IMR-90 (cell line): ENCODE measurements at regions not wholly inside any gene's neighbourhood (a gene's known extent, or its start where the extent isn't known, plus 50 kb on each side); places are given as distances from the start of the nearest gene placed in this dataset.

ENCODE experiments used
- ATAC-seq: fragments of 200-7000 bp; cut with Tn5 transposase; 2 replicates; pipeline ENCODE4 v1.9.1; 2020; ENCODE audit warnings: low read depth, mild to moderate bottlenecking, moderate library complexity
- BruUV-seq: library from RNA; stranded (reverse); fragments of 400-500 nt; replicated peaks from 2 replicates; lab custom pipeline; 2021; lab: Mats Ljungman, UMichigan
- CTCF ChIA-PET: fragments of 300-600 bp; formaldehyde crosslinking; extraction: SDS; loops from one replicate; lab custom pipeline; 2021; ENCODE audit warnings: antibody characterized with exemption; lab: Yijun Ruan, JAX
- POLR2A ChIA-PET: fragments of 300-600 bp; sonication (Branson Sonifier 250); formaldehyde crosslinking; loops from one replicate; lab custom pipeline; 2022; ENCODE audit warnings: antibody characterized with exemption; ENCODE audit not compliant: unreplicated experiment; lab: Charles Lee
- DNase-seq: peaks from one replicate; pipeline ENCODE4 v3.0.0; 2013
- H2AFZ ChIP-seq: replicated peaks from 2 replicates; pipeline ENCODE3; 2013; ENCODE audit warnings: low read length, mild to moderate bottlenecking; ENCODE audit not compliant: poor library complexity
- H2AK5ac ChIP-seq: 2 replicates; pipeline ENCODE4 v1.6.1; 2013; ENCODE audit warnings: low read depth, low read length, inconsistent platforms
- H2AK9ac ChIP-seq: replicated peaks from 2 replicates; pipeline ENCODE3; 2013; ENCODE audit warnings: mild to moderate bottlenecking, low read depth, low read length, moderate library complexity; ENCODE audit not compliant: poor library complexity
- H2BK120ac ChIP-seq: 2 replicates; pipeline ENCODE4 v1.6.1; 2013; ENCODE audit warnings: low read depth, low read length, inconsistent platforms
- H2BK15ac ChIP-seq: 3 replicates; pipeline ENCODE4 v1.6.1; 2013; ENCODE audit warnings: low read depth, low read length, inconsistent platforms
- H2BK20ac ChIP-seq: 2 replicates; pipeline ENCODE4 v1.6.1; 2013; ENCODE audit warnings: low read depth, mild to moderate bottlenecking, inconsistent platforms, low read length, moderate library complexity
- H2BK5ac ChIP-seq: 2 replicates; pipeline ENCODE4 v1.6.1; 2013; ENCODE audit warnings: mild to moderate bottlenecking, low read depth, low read length, inconsistent platforms; ENCODE audit not compliant: poor library complexity, severe bottlenecking
- H3K14ac ChIP-seq: replicated peaks from 2 replicates; pipeline ENCODE4 v1.6.1; 2013; ENCODE audit warnings: low read depth, low read length, inconsistent platforms
- H3K18ac ChIP-seq: 2 replicates; pipeline ENCODE4 v1.6.1; 2013; ENCODE audit warnings: low read depth, low read length, control low read depth
- H3K23ac ChIP-seq: 2 replicates; pipeline ENCODE4 v1.6.1; 2013; ENCODE audit warnings: low read depth, low read length, inconsistent platforms
- H3K27ac ChIP-seq: 2 replicates; pipeline ENCODE4 v1.5.1; 2013; ENCODE audit warnings: mild to moderate bottlenecking, control low read depth, low read length; ENCODE audit not compliant: insufficient read depth
- H3K27me3 ChIP-seq: 2 replicates; pipeline ENCODE4 v1.6.1; 2013; ENCODE audit warnings: low read length; ENCODE audit not compliant: control insufficient read depth, insufficient read depth
- H3K36me3 ChIP-seq: 2 replicates; pipeline ENCODE4 v1.6.1; 2013; ENCODE audit warnings: low read length, mixed read lengths; ENCODE audit not compliant: control insufficient read depth, insufficient read depth
- H3K4ac ChIP-seq: 2 replicates; pipeline ENCODE4 v1.6.1; 2013; ENCODE audit warnings: low read depth, low read length, inconsistent platforms
- H3K4me1 ChIP-seq: 2 replicates; pipeline ENCODE4 v1.6.1; 2013; ENCODE audit warnings: low read length, mixed read lengths; ENCODE audit not compliant: control insufficient read depth, insufficient read depth
- H3K4me2 ChIP-seq: 2 replicates; pipeline ENCODE4 v1.6.1; 2013; ENCODE audit warnings: low read depth, mild to moderate bottlenecking, control low read depth, low read length, moderate library complexity
- H3K4me3 ChIP-seq: 2 replicates; pipeline ENCODE4 v1.5.1; 2013; ENCODE audit warnings: low read depth, mild to moderate bottlenecking, control low read depth, low read length, moderate library complexity; ENCODE audit not compliant: insufficient read depth
- H3K56ac ChIP-seq: 2 replicates; pipeline ENCODE4 v1.6.1; 2013; ENCODE audit warnings: low read length, inconsistent platforms; ENCODE audit not compliant: insufficient read depth; ENCODE audit errors: extremely low read depth
- H3K79me1 ChIP-seq, 2 experiments: 2 replicates each; pipeline ENCODE4 v1.6.1; 2013; ENCODE audit warnings: low read length in 2 of 2, inconsistent platforms in 1 of 2, low read depth in 1 of 2
- H3K9ac ChIP-seq: 2 replicates; pipeline ENCODE4 v1.6.1; 2013; ENCODE audit warnings: low read depth, low read length, control low read depth
- H3K9me1 ChIP-seq: 2 replicates; pipeline ENCODE4 v1.6.1; 2013; ENCODE audit warnings: low read length, inconsistent platforms; ENCODE audit not compliant: insufficient read depth
- H3K9me3 ChIP-seq: 2 replicates; pipeline ENCODE4 v1.6.1; 2013; ENCODE audit warnings: low read length; ENCODE audit not compliant: control insufficient read depth, insufficient read depth
- H4K20me1 ChIP-seq: 2 replicates; pipeline ENCODE4 v1.6.1; 2013; ENCODE audit warnings: low read length, inconsistent platforms; ENCODE audit not compliant: insufficient read depth
- H4K5ac ChIP-seq: 2 replicates; pipeline ENCODE4 v1.6.1; 2013; ENCODE audit warnings: mild to moderate bottlenecking, low read depth, low read length, control low read depth
- H4K8ac ChIP-seq, 2 experiments: 2 replicates each; pipeline ENCODE4 v1.6.1; 2013; ENCODE audit warnings: low read depth in 2 of 2, low read length in 2 of 2, control low read depth in 1 of 2, inconsistent platforms in 1 of 2
- H4K91ac ChIP-seq: 2 replicates; pipeline ENCODE4 v1.6.1; 2013; ENCODE audit warnings: low read depth, low read length, inconsistent platforms; ENCODE audit not compliant: insufficient read depth
- BHLHE40 ChIP-seq: fragments of 150-350 bp; IDR thresholded peaks from 2 replicates; pipeline ENCODE4 v1.6.1; 2016; ENCODE audit warnings: mild to moderate bottlenecking, low read depth, low read length
- CEBPB ChIP-seq: IDR thresholded peaks from 2 replicates; pipeline ENCODE4 v1.6.1; 2012; ENCODE audit warnings: low read depth, low read length, improper control_type of control experiment
- CHD1 ChIP-seq: IDR thresholded peaks from 2 replicates; pipeline ENCODE4 v1.6.1; 2012; ENCODE audit warnings: low read depth, low read length, improper control_type of control experiment
- CTCF ChIP-seq: conservative IDR thresholded peaks from 2 replicates; pipeline ENCODE4 v1.5.1; 2012; ENCODE audit warnings: mild to moderate bottlenecking, low read depth, low read length, improper control_type of control experiment
- ELK1 ChIP-seq: fragments of 150-350 bp; IDR thresholded peaks from 2 replicates; pipeline ENCODE4 v1.6.1; 2016; ENCODE audit warnings: low read depth, mild to moderate bottlenecking, low read length, moderate library complexity, borderline replicate concordance
- FOS ChIP-seq: fragments of 150-350 bp; IDR thresholded peaks from 2 replicates; pipeline ENCODE4 v1.6.1; 2016; ENCODE audit warnings: low read depth, low read length
- MAFK ChIP-seq: IDR thresholded peaks from 2 replicates; pipeline ENCODE4 v1.6.1; 2012; ENCODE audit warnings: low read depth, low read length, improper control_type of control experiment
- MAZ ChIP-seq: IDR thresholded peaks from 2 replicates; pipeline ENCODE4 v1.6.1; 2012; ENCODE audit warnings: low read depth, mild to moderate bottlenecking, low read length, improper control_type of control experiment, moderate library complexity, borderline replicate concordance
- MXI1 ChIP-seq: IDR thresholded peaks from 2 replicates; pipeline ENCODE4 v1.6.1; 2012; ENCODE audit warnings: low read depth, mild to moderate bottlenecking, low read length, moderate library complexity, borderline replicate concordance
- NFE2L2 ChIP-seq: fragments of 150-350 bp; IDR thresholded peaks from 2 replicates; pipeline ENCODE4 v1.6.1; 2016; ENCODE audit warnings: low read depth, mild to moderate bottlenecking, low read length
- POLR2A ChIP-seq: IDR thresholded peaks from 2 replicates; pipeline ENCODE4 v1.6.1; 2012; ENCODE audit warnings: mild to moderate bottlenecking, low read depth, low read length
- RAD21 ChIP-seq: IDR thresholded peaks from 2 replicates; pipeline ENCODE4 v1.6.1; 2012; ENCODE audit warnings: low read length, improper control_type of control experiment
- RCOR1 ChIP-seq: IDR thresholded peaks from 2 replicates; pipeline ENCODE4 v1.6.1; 2012; ENCODE audit warnings: mild to moderate bottlenecking, low read length, improper control_type of control experiment; ENCODE audit not compliant: insufficient replicate concordance
- RFX5 ChIP-seq: IDR thresholded peaks from 2 replicates; pipeline ENCODE4 v1.8.0; 2012; ENCODE audit warnings: low read depth, mild to moderate bottlenecking, low read length, moderate library complexity
- SMC3 ChIP-seq: fragments of 150-350 bp; IDR thresholded peaks from 2 replicates; pipeline ENCODE4 v1.6.1; 2016; ENCODE audit warnings: low read depth, mild to moderate bottlenecking, antibody characterized with exemption, low read length, moderate library complexity
- WGBS, 2 experiments: methylation state at CpG; one replicate each; pipeline versions ENCODE4 v1.1.5 to v1.1.7; 2013; ENCODE audit warnings: missing lambda C conversion rate in 2 of 2; ENCODE audit not compliant: insufficient read length in 1 of 2; ENCODE audit errors: extremely low coverage in 2 of 2; 5-methylcytosine and 5-hydroxymethylcytosine counted together
- dilution Hi-C: fragments of 300-500 bp; cut with HindIII; formaldehyde crosslinking; loops from one replicate; pipeline ENCODE4 v1.14.3; 2018; ENCODE audit warnings: low sequenced_read_pairs; ENCODE audit not compliant: unreplicated experiment
- in situ Hi-C: fragments of 300-500 bp; cut with MboI; formaldehyde crosslinking; loops from 3 replicates; pipeline ENCODE4 v1.14.3; 2019; ENCODE audit warnings: low sequenced_read_pairs, inconsistent platforms, mixed read lengths
- intact Hi-C: fragments of 100-400 bp; cut with micrococcal nuclease; formaldehyde crosslinking; loops from 2 replicates; pipeline ENCODE4 v1.10.0; 2022
- TF ChIP-seq, protein P1 (sequence below): fragments of 150-350 bp; IDR thresholded peaks from 2 replicates; pipeline ENCODE4 v1.6.1; 2017; ENCODE audit warnings: mild to moderate bottlenecking, antibody characterized with exemption, low read length, low read depth

DNA sequence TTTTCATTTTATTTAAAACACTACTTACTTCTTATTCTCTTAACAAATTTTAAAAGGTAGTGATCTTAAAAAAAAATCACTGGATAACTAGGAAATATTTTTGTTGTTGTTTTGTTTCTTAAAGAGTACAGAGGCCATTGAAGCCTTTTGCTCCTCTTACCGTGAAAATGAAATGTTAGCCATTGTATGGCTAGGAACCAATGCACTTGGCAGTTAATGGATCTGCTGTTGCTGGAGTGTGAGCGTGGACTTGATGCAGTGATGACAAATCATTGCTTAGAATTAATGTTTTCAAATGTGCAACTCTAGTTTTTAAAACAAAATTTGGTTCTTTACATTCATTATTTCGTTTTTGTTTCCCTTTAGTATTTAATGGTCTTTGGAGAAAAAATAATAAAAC lies 162.3 kb downstream of the HAUS1 start:
- Histone ChIP-seq H2BK5ac (no peak overlapping the region), H3K56ac (no peak overlapping the region), H2BK20ac (no peak overlapping the region), H4K8ac (no peak overlapping the region), H4K5ac (no peak overlapping the region), H3K4ac (no peak overlapping the region), H3K27me3 (no peaks in the 10 kb centered on the region), H3K4me2 (no peak overlapping the region), H3K27ac (no peak overlapping the region), H3K14ac (no peak overlapping the region), H3K18ac (no peak overlapping the region), H2BK120ac (no peak overlapping the region), H3K9ac (no peak overlapping the region), H3K23ac (no peak overlapping the region), H4K91ac (no peak overlapping the region), H4K20me1 (no peaks in the 10 kb centered on the region), H2AK5ac (no peak overlapping the region), H3K9me3 (no peaks in the 10 kb centered on the region), H2BK15ac (no peak overlapping the region), H3K9me1 (peaks cover 6% of the 10 kb centered on the region), H3K4me3 (no peak overlapping the region), H3K36me3 (peaks cover 10% of the 10 kb centered on the region), H2AFZ (no peak overlapping the region), H3K79me1 (peaks cover 17 to 30% of the 10 kb centered on the region in 2 experiments), H2AK9ac (no peak overlapping the region), H3K4me1 (peaks cover 6% of the 10 kb centered on the region; the same call in 1 of the 2 replicates)
- intact Hi-C loops, result no loop called here
- no peak for DNase-seq
- CTCF ChIA-PET, result no interaction called here
- POLR2A ChIA-PET, result no interaction called here
- no TSS peak for BruUV-seq
- WGBS, 2 experiments, result 83% methylated on average over 1 of the region's 3 CpGs; no CpG with 5 or more reads in 1 of the 2 experiments
- dilution Hi-C loops, result no loop called here
- in situ Hi-C loops, result no loop called here
- TF ChIP-seq SMC3 (no peak), RAD21 (no peak), FOS (no peak), RCOR1 (no peak), POLR2A (no peak), ELK1 (no peak), CEBPB (no peak), CHD1 (no peak), NFE2L2 (no peak), RFX5 (no peak), CTCF (no peak), MXI1 (no peak), MAZ (no peak), MAFK (no peak), BHLHE40 (no peak)
- TF ChIP-seq, protein P1, sequence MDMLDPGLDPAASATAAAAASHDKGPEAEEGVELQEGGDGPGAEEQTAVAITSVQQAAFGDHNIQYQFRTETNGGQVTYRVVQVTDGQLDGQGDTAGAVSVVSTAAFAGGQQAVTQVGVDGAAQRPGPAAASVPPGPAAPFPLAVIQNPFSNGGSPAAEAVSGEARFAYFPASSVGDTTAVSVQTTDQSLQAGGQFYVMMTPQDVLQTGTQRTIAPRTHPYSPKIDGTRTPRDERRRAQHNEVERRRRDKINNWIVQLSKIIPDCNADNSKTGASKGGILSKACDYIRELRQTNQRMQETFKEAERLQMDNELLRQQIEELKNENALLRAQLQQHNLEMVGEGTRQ, result no peak
- no peak for ATAC-seq
